Neural progenitor cell (in vitro differentiated cells): ENCODE measurements at regions not wholly inside any gene's neighbourhood (a gene's known extent, or its start where the extent isn't known, plus 50 kb on each side); places are given as distances from the start of the nearest gene placed in this dataset.
"Not testable (repeated sequence)": the region's sequence is repeated elsewhere in the genome, so short reads cannot be mapped to it uniquely, and the experiment has no call there.

ENCODE experiments used
- DNase-seq: peaks from one replicate; pipeline ENCODE4 v3.0.0-alpha.2; 2016; ENCODE audit warnings: low spot score
- H2AFZ ChIP-seq: fragments of 200-600 bp; sonication (generic); replicated peaks from 2 replicates; pipeline ENCODE4 v1.6.1; 2016; ENCODE audit warnings: antibody characterized with exemption
- H3F3A ChIP-seq: fragments of 200-600 bp; sonication (generic); 2 replicates; pipeline ENCODE4 v1.6.1; 2016; ENCODE audit warnings: antibody characterized with exemption, low read depth
- H3K27ac ChIP-seq: fragments of 200-600 bp; sonication (generic); 2 replicates; pipeline ENCODE4 v1.5.1; 2016; ENCODE audit warnings: mild to moderate bottlenecking
- H3K27me3 ChIP-seq: fragments of 200-600 bp; sonication (generic); 2 replicates; pipeline ENCODE4 v1.6.1; 2016; ENCODE audit warnings: mild to moderate bottlenecking, moderate library complexity
- H3K36me3 ChIP-seq: fragments of 200-600 bp; sonication (generic); 2 replicates; pipeline ENCODE4 v1.5.1; 2016
- H3K4me1 ChIP-seq: fragments of 200-600 bp; sonication (generic); 2 replicates; pipeline ENCODE4 v1.6.1; 2016; ENCODE audit warnings: mixed run types
- H3K4me2 ChIP-seq: fragments of 200-600 bp; sonication (generic); 2 replicates; pipeline ENCODE4 v1.6.1; 2016
- H3K4me3 ChIP-seq: fragments of 200-600 bp; sonication (generic); 2 replicates; pipeline ENCODE4 v1.5.1; 2016
- H3K79me2 ChIP-seq: fragments of 200-600 bp; sonication (generic); 2 replicates; pipeline ENCODE4 v1.6.1; 2016; ENCODE audit warnings: low read depth
- H3K9ac ChIP-seq: fragments of 200-600 bp; sonication (generic); 2 replicates; pipeline ENCODE4 v1.6.1; 2016
- H3K9me3 ChIP-seq: fragments of 200-600 bp; sonication (generic); 2 replicates; pipeline ENCODE4 v1.5.1; 2016; ENCODE audit warnings: low read depth
- H4K20me1 ChIP-seq: fragments of 200-600 bp; sonication (generic); 2 replicates; pipeline ENCODE4 v1.6.1; 2016; ENCODE audit warnings: low read depth
- H3K27ac Mint-ChIP-seq: 3 replicates; pipeline ENCODE4 v1.8.0; 2021; ENCODE audit warnings: mixed read lengths
- H3K27me3 Mint-ChIP-seq: 2 replicates; pipeline ENCODE4 v1.8.0; 2022; ENCODE audit warnings: low read depth, mild to moderate bottlenecking, inconsistent platforms, moderate library complexity, mixed read lengths; ENCODE audit not compliant: insufficient read depth
- H3K36me3 Mint-ChIP-seq: 3 replicates; pipeline ENCODE4 v1.8.0; 2021; ENCODE audit warnings: mixed read lengths
- H3K4me1 Mint-ChIP-seq: 3 replicates; pipeline ENCODE4 v1.8.0; 2021; ENCODE audit warnings: mixed read lengths
- H3K4me3 Mint-ChIP-seq: 3 replicates; pipeline ENCODE4 v1.8.0; 2021; ENCODE audit warnings: mild to moderate bottlenecking, moderate library complexity, mixed read lengths
- H3K9me3 Mint-ChIP-seq: 3 replicates; pipeline ENCODE4 v1.8.0; 2020; ENCODE audit warnings: mixed read lengths
- CTCF ChIP-seq: fragments of 200-600 bp; sonication (generic); IDR thresholded peaks from 2 replicates; pipeline ENCODE4 v1.5.1; 2017; ENCODE audit warnings: antibody characterized with exemption, mild to moderate bottlenecking
- EZH2 ChIP-seq: fragments of 200-600 bp; sonication (generic); IDR thresholded peaks from 2 replicates; pipeline ENCODE4 v1.6.1; 2017; ENCODE audit warnings: antibody characterized with exemption, mild to moderate bottlenecking, moderate library complexity
- EZH2phosphoT487 ChIP-seq: fragments of 200-600 bp; sonication (generic); IDR thresholded peaks from 2 replicates; pipeline ENCODE4 v1.6.1; 2017; ENCODE audit warnings: antibody characterized with exemption

- H3K27me3 Mint-ChIP-seq: peaks cover 5% of the 10 kb centered on the region
- H2AFZ ChIP-seq: no peak overlapping the region
- H3K36me3 ChIP-seq: no peaks in the 10 kb centered on the region
- no peaks in the 10 kb centered on the region for H4K20me1 ChIP-seq
- peaks cover 3% of the 10 kb centered on the region for H3K36me3 Mint-ChIP-seq
- peaks cover 3% of the 10 kb centered on the region for H3K4me1 ChIP-seq
- no peaks in the 10 kb centered on the region for H3K27me3 ChIP-seq
- no peaks in the 10 kb centered on the region for H3F3A ChIP-seq
- H3K9me3 Mint-ChIP-seq: peaks cover 18% of the 10 kb centered on the region
- H3K4me3 Mint-ChIP-seq: no peak overlapping the region
- no peak overlapping the region for H3K4me2 ChIP-seq
- no peak overlapping the region for H3K27ac Mint-ChIP-seq
- no peak overlapping the region for H3K9ac ChIP-seq
- no peak overlapping the region for H3K4me3 ChIP-seq
- peaks cover 5% of the 10 kb centered on the region for H3K9me3 ChIP-seq
- H3K27ac ChIP-seq: no peak overlapping the region
- no peak for TF ChIP-seq CTCF
- TF ChIP-seq EZH2phosphoT487: no peak
- no peak for TF ChIP-seq EZH2
- no peak for DNase-seq
- H3K79me2 ChIP-seq: no peaks in the 10 kb centered on the region
- H3K4me1 Mint-ChIP-seq: peaks cover 11% of the 10 kb centered on the region
Measured at GRCh38 chr10:33588974-33589600, 254.6 kb upstream of the NRP1 start.

GRCh38 chr10:33584596-33584995, 250.1 kb upstream of the NRP1 start:
- not testable (repeated sequence) for H3K4me3 ChIP-seq, H3F3A ChIP-seq, H3K36me3 ChIP-seq, H3K9me3 ChIP-seq, H3K9ac ChIP-seq, H3K36me3 Mint-ChIP-seq, H3K4me3 Mint-ChIP-seq, H3K27ac Mint-ChIP-seq, H3K27me3 Mint-ChIP-seq, H4K20me1 ChIP-seq, H3K27ac ChIP-seq, H3K27me3 ChIP-seq, DNase-seq, H2AFZ ChIP-seq, H3K4me2 ChIP-seq, H3K4me1 Mint-ChIP-seq, H3K4me1 ChIP-seq, H3K79me2 ChIP-seq
- peaks cover 22% of the 10 kb centered on the region for H3K9me3 Mint-ChIP-seq

GRCh38 chr10:33579996-33580395, 245.5 kb upstream of the NRP1 start:
- Mint-ChIP-seq H3K27me3 (peaks cover 8% of the 10 kb centered on the region), H3K4me1 (no peaks in the 10 kb centered on the region)
- no peak overlapping the region for H3K27ac ChIP-seq

GRCh38 chr10:33573606-33574005, 239.1 kb upstream of the NRP1 start:
- no peaks in the 10 kb centered on the region for H3K36me3 ChIP-seq
- no peaks in the 10 kb centered on the region for H3F3A ChIP-seq
- no peak overlapping the region for H3K27ac ChIP-seq
- H3K9ac ChIP-seq: no peak overlapping the region
- H3K79me2 ChIP-seq: no peaks in the 10 kb centered on the region
- Mint-ChIP-seq H3K4me1 (no peaks in the 10 kb centered on the region), H3K4me3 (no peak overlapping the region), H3K9me3 (peaks cover 7% of the 10 kb centered on the region), H3K27me3 (peaks cover 4% of the 10 kb centered on the region), H3K36me3 (no peaks in the 10 kb centered on the region), H3K27ac (no peak overlapping the region)
- no peak overlapping the region for H2AFZ ChIP-seq
- TF ChIP-seq EZH2 (no peak), CTCF (no peak), EZH2phosphoT487 (no peak)
- H4K20me1 ChIP-seq: no peaks in the 10 kb centered on the region
- peaks cover 5% of the 10 kb centered on the region for H3K4me1 ChIP-seq
- no peak for DNase-seq
- H3K4me3 ChIP-seq: no peak overlapping the region
- H3K27me3 ChIP-seq: no peaks in the 10 kb centered on the region
- H3K4me2 ChIP-seq: no peak overlapping the region
- no peaks in the 10 kb centered on the region for H3K9me3 ChIP-seq

More at GRCh38 chr10:33579996-33580395, 245.5 kb upstream of the NRP1 start:
- Histone ChIP-seq H3K9me3 (no peaks in the 10 kb centered on the region), H3K9ac (no peak overlapping the region), H3K79me2 (no peaks in the 10 kb centered on the region), H3K36me3 (no peaks in the 10 kb centered on the region), H2AFZ (no peak overlapping the region), H3F3A (no peaks in the 10 kb centered on the region), H3K4me3 (no peak overlapping the region), H3K4me2 (no peak overlapping the region), H4K20me1 (no peaks in the 10 kb centered on the region), H3K27me3 (no peaks in the 10 kb centered on the region), H3K4me1 (no peaks in the 10 kb centered on the region)
- Mint-ChIP-seq H3K9me3 (peaks cover 17% of the 10 kb centered on the region), H3K27ac (no peak overlapping the region), H3K36me3 (no peaks in the 10 kb centered on the region), H3K4me3 (no peak overlapping the region)
- TF ChIP-seq EZH2 (no peak), EZH2phosphoT487 (no peak)
- DNase-seq: no peak
